Activated T-cell treated with anti-CD3 and anti-CD28 coated beads, Interleukin-2, amount 50 U/mL, for 72 hours (primary cell): ENCODE measurements at regions not wholly inside any gene's neighbourhood (a gene's known extent, or its start where the extent isn't known, plus 50 kb on each side); places are given as distances from the start of the nearest gene placed in this dataset.
"Not testable (repeated sequence)": the region's sequence is repeated elsewhere in the genome, so short reads cannot be mapped to it uniquely, and the experiment has no call there.

Experiments
- ATAC-seq, 2 donors: fragments of 150-1000 bp; cut with Tn5 transposase; replicated peaks in 1 of 2; 2 replicates each; pipeline ENCODE4 v1.10.0; 2021; ENCODE audit warnings: moderate library complexity in 2 of 2, mild to moderate bottlenecking in 1 of 2
- DNase-seq, 2 donors: peaks; one replicate each; pipeline ENCODE4 v3.0.0; 2021 to 2022; ENCODE audit warnings: mixed read lengths in 1 of 2
- H3K27ac Mint-ChIP-seq: one replicate; pipeline ENCODE4 v1.8.0; 2022; ENCODE audit warnings: mild to moderate bottlenecking, moderate library complexity, mixed read lengths
- H3K27me3 Mint-ChIP-seq: one replicate; pipeline ENCODE4 v1.8.0; 2022; ENCODE audit warnings: low read depth, mixed read lengths
- H3K36me3 Mint-ChIP-seq, 2 donors: one replicate each; pipeline ENCODE4 v1.8.0; 2022; ENCODE audit warnings: mixed read lengths in 2 of 2, mild to moderate bottlenecking in 1 of 2; ENCODE audit not compliant: insufficient read depth in 2 of 2
- H3K4me1 Mint-ChIP-seq: one replicate; pipeline ENCODE4 v1.8.0; 2022; ENCODE audit warnings: low read depth, mixed read lengths
- H3K4me3 Mint-ChIP-seq, 2 donors: one replicate each; pipeline ENCODE4 v1.8.0; 2022; ENCODE audit warnings: mild to moderate bottlenecking in 2 of 2, mixed read lengths in 2 of 2, moderate library complexity in 2 of 2
- H3K9me3 Mint-ChIP-seq, 2 donors: one replicate each; pipeline ENCODE4 v1.8.0; 2022; ENCODE audit warnings: mixed read lengths in 2 of 2

- H3K27ac Mint-ChIP-seq = no peak overlapping the region
- ATAC-seq (no peak), DNase-seq (no peak)
- no peaks in the 10 kb centered on the region for H3K4me1 Mint-ChIP-seq
- no peaks in the 10 kb centered on the region for H3K27me3 Mint-ChIP-seq
- H3K4me3 Mint-ChIP-seq = no peak overlapping the region
- H3K36me3 Mint-ChIP-seq = no peaks in the 10 kb centered on the region
- H3K9me3 Mint-ChIP-seq = peaks cover 1 to 2% of the 10 kb centered on the region in 2 donors
These were observed 313.1 kb downstream of the CBLL2 start for GRCh38 chrX:22585831-22586230.

GRCh38 chrX:22589845-22590244 is 317.1 kb downstream of the CBLL2 start:
- Mint-ChIP-seq H3K9me3 (no peaks in the 10 kb centered on the region), H3K4me3 (no peak overlapping the region), H3K4me1 (no peaks in the 10 kb centered on the region), H3K36me3 (no peaks in the 10 kb centered on the region), H3K27ac (no peak overlapping the region), H3K27me3 (no peaks in the 10 kb centered on the region)
- ATAC-seq (no peak), DNase-seq (no peak)

- no peak for ATAC-seq
These were observed 322.1 kb downstream of the CBLL2 start for GRCh38 chrX:22594766-22595165.

GRCh38 chrX:22603060-22603459 is 330.3 kb downstream of the CBLL2 start:
- H3K36me3 Mint-ChIP-seq = no peaks in the 10 kb centered on the region
- H3K9me3 Mint-ChIP-seq = peaks cover 2% of the 10 kb centered on the region in 2 donors
- H3K4me1 Mint-ChIP-seq = no peaks in the 10 kb centered on the region
- no peak for ATAC-seq
- H3K27ac Mint-ChIP-seq = no peak overlapping the region
- no peaks in the 10 kb centered on the region for H3K27me3 Mint-ChIP-seq
- DNase-seq = no peak
- no peak overlapping the region for H3K4me3 Mint-ChIP-seq

More at GRCh38 chrX:22594766-22595165, 322.1 kb downstream of the CBLL2 start:
- no peak overlapping the region for H3K27ac Mint-ChIP-seq
- no peak overlapping the region for H3K4me3 Mint-ChIP-seq
- H3K9me3 Mint-ChIP-seq = no peaks in the 10 kb centered on the region
- no peaks in the 10 kb centered on the region for H3K4me1 Mint-ChIP-seq
- H3K36me3 Mint-ChIP-seq = no peaks in the 10 kb centered on the region
- no peak for DNase-seq
- H3K27me3 Mint-ChIP-seq = no peaks in the 10 kb centered on the region

- not testable (repeated sequence) for H3K4me3 Mint-ChIP-seq, H3K9me3 Mint-ChIP-seq, H3K27me3 Mint-ChIP-seq, H3K4me1 Mint-ChIP-seq, ATAC-seq, H3K27ac Mint-ChIP-seq, H3K36me3 Mint-ChIP-seq, DNase-seq
These were observed 336.7 kb downstream of the CBLL2 start for GRCh38 chrX:22609452-22609851.

- Mint-ChIP-seq H3K36me3 (no peaks in the 10 kb centered on the region), H3K4me3 (no peak overlapping the region), H3K27me3 (no peaks in the 10 kb centered on the region), H3K9me3 (peaks cover 3 to 5% of the 10 kb centered on the region in 2 donors), H3K27ac (no peak overlapping the region), H3K4me1 (no peaks in the 10 kb centered on the region)
- DNase-seq (no peak), ATAC-seq (no peak)
These were observed 344.2 kb downstream of the CBLL2 start for GRCh38 chrX:22616867-22617266.

GRCh38 chrX:22627576-22627975 is 354.9 kb downstream of the CBLL2 start:
- Mint-ChIP-seq H3K4me1 (no peaks in the 10 kb centered on the region), H3K4me3 (no peak overlapping the region), H3K9me3 (no peaks in the 10 kb centered on the region), H3K27me3 (no peaks in the 10 kb centered on the region), H3K27ac (no peak overlapping the region), H3K36me3 (no peaks in the 10 kb centered on the region)
- ATAC-seq (no peak), DNase-seq (no peak)

- no peaks in the 10 kb centered on the region for H3K27me3 Mint-ChIP-seq
- H3K9me3 Mint-ChIP-seq = no peaks in the 10 kb centered on the region
- H3K36me3 Mint-ChIP-seq = no peaks in the 10 kb centered on the region
- ATAC-seq (no peak), DNase-seq (no peak)
- no peak overlapping the region for H3K27ac Mint-ChIP-seq
- H3K4me1 Mint-ChIP-seq = no peaks in the 10 kb centered on the region
- no peak overlapping the region for H3K4me3 Mint-ChIP-seq
These were observed 355.6 kb downstream of the CBLL2 start for GRCh38 chrX:22628275-22628674.

- Mint-ChIP-seq H3K9me3 (no peaks in the 10 kb centered on the region), H3K4me3 (no peak overlapping the region), H3K4me1 (no peaks in the 10 kb centered on the region), H3K27me3 (no peaks in the 10 kb centered on the region), H3K36me3 (no peaks in the 10 kb centered on the region), H3K27ac (no peak overlapping the region)
- ATAC-seq = no peak
- no peak for DNase-seq
These were observed 356.5 kb downstream of the CBLL2 start for GRCh38 chrX:22629105-22629725.

- H3K4me3 Mint-ChIP-seq = no peak overlapping the region
- H3K27me3 Mint-ChIP-seq = peaks cover 21% of the 10 kb centered on the region
- DNase-seq (no peak), ATAC-seq (no peak)
- no peaks in the 10 kb centered on the region for H3K4me1 Mint-ChIP-seq
- H3K36me3 Mint-ChIP-seq = no peaks in the 10 kb centered on the region
- H3K27ac Mint-ChIP-seq = no peak overlapping the region
- H3K9me3 Mint-ChIP-seq = peaks cover 0 to 6% of the 10 kb centered on the region in 2 donors
These were observed 361.4 kb downstream of the CBLL2 start for GRCh38 chrX:22634083-22634482.

- Mint-ChIP-seq H3K27me3 (peaks cover 21% of the 10 kb centered on the region), H3K4me1 (no peaks in the 10 kb centered on the region), H3K4me3 (no peak overlapping the region), H3K36me3 (no peaks in the 10 kb centered on the region), H3K9me3 (peaks cover 0 to 6% of the 10 kb centered on the region in 2 donors), H3K27ac (no peak overlapping the region)
- no peak for DNase-seq
- ATAC-seq = no peak
These were observed 362.0 kb downstream of the CBLL2 start for GRCh38 chrX:22634751-22635150.

- ATAC-seq (no peak), DNase-seq (no peak)
- no peaks in the 10 kb centered on the region for H3K36me3 Mint-ChIP-seq
- H3K4me3 Mint-ChIP-seq = no peak overlapping the region
- peaks cover 0 to 3% of the 10 kb centered on the region in 2 donors for H3K9me3 Mint-ChIP-seq
- peaks cover 1% of the 10 kb centered on the region for H3K27me3 Mint-ChIP-seq
- no peak overlapping the region for H3K27ac Mint-ChIP-seq
- no peaks in the 10 kb centered on the region for H3K4me1 Mint-ChIP-seq
These were observed 351.5 kb upstream of the DDX53 start for GRCh38 chrX:22648281-22648680.

- H3K27me3 Mint-ChIP-seq = peaks cover 7% of the 10 kb centered on the region
- H3K27ac Mint-ChIP-seq = no peak overlapping the region
- H3K9me3 Mint-ChIP-seq = peaks cover 0 to 3% of the 10 kb centered on the region in 2 donors
- no peak overlapping the region for H3K4me3 Mint-ChIP-seq
- H3K4me1 Mint-ChIP-seq = no peaks in the 10 kb centered on the region
- no peak for ATAC-seq
- H3K36me3 Mint-ChIP-seq = no peaks in the 10 kb centered on the region
- no peak for DNase-seq
These were observed 349.1 kb upstream of the DDX53 start for GRCh38 chrX:22650691-22651090.

- no peaks in the 10 kb centered on the region for H3K36me3 Mint-ChIP-seq
- peaks cover 7% of the 10 kb centered on the region for H3K27me3 Mint-ChIP-seq
- H3K4me3 Mint-ChIP-seq = no peak overlapping the region
These were observed 347.2 kb upstream of the DDX53 start for GRCh38 chrX:22652596-22652995.

More at GRCh38 chrX:22652596-22652995, 347.2 kb upstream of the DDX53 start:
- ATAC-seq (no peak), DNase-seq (no peak)
- Mint-ChIP-seq H3K9me3 (peaks cover 0 to 8% of the 10 kb centered on the region in 2 donors), H3K27ac (no peak overlapping the region), H3K4me1 (no peaks in the 10 kb centered on the region)
